ENCODE measurements at regions not wholly inside any gene's neighbourhood (a gene's known extent, or its start where the extent isn't known, plus 50 kb on each side); places are given as distances from the start of the nearest gene placed in this dataset.

GRCh38 chr16:6363396-6363795 lies 969.2 kb upstream of the RBFOX1 start:
- Histone ChIP-seq H3K9me3 (ENCODE audit: control insufficient read depth in 1 of 2, low read length in 2 of 2) (no peaks in the 10 kb centered on the region), H3K36me3 (ENCODE audit: control insufficient read depth in 1 of 2, insufficient read depth in 2 of 2, low read length in 2 of 2) (no peaks in the 10 kb centered on the region), H3K27ac (ENCODE audit: low read depth, low read length) (no peak overlapping the region), H3K4me3 (ENCODE audit: low read depth in 1 of 2, low read length in 2 of 2) (no peak overlapping the region), H3K27me3 (ENCODE audit: control insufficient read depth in 1 of 2, insufficient read depth in 2 of 2, low read length in 2 of 2) (no peaks in the 10 kb centered on the region), H3K9ac (ENCODE audit: low read depth in 1 of 2, low read length in 2 of 2) (no peak overlapping the region), H3K4me1 (ENCODE audit: control insufficient read depth in 1 of 2, insufficient read depth in 2 of 2, low read length in 2 of 2) (no peaks in the 10 kb centered on the region)

GRCh38 chr16:6362321-6362720 lies 970.3 kb upstream of the RBFOX1 start:
- H3K4me3 ChIP-seq (ENCODE audit: low read depth in 1 of 2, low read length in 2 of 2): no peak overlapping the region
- no peaks in the 10 kb centered on the region for H3K4me1 ChIP-seq (ENCODE audit: control insufficient read depth in 1 of 2, insufficient read depth in 2 of 2, low read length in 2 of 2)
- H3K27me3 ChIP-seq (ENCODE audit: control insufficient read depth in 1 of 2, insufficient read depth in 2 of 2, low read length in 2 of 2): no peaks in the 10 kb centered on the region
- no peak overlapping the region for H3K9ac ChIP-seq (ENCODE audit: low read depth in 1 of 2, low read length in 2 of 2)
- no peak overlapping the region for H3K27ac ChIP-seq (ENCODE audit: low read depth, low read length)
- H3K36me3 ChIP-seq (ENCODE audit: control insufficient read depth in 1 of 2, insufficient read depth in 2 of 2, low read length in 2 of 2): no peaks in the 10 kb centered on the region
- H3K9me3 ChIP-seq (ENCODE audit: control insufficient read depth in 1 of 2, low read length in 2 of 2): no peaks in the 10 kb centered on the region

- Histone ChIP-seq H3K4me3 (ENCODE audit: low read depth in 1 of 2, low read length in 2 of 2) (no peak overlapping the region), H3K4me1 (ENCODE audit: control insufficient read depth in 1 of 2, insufficient read depth in 2 of 2, low read length in 2 of 2) (no peaks in the 10 kb centered on the region), H3K9ac (ENCODE audit: low read depth in 1 of 2, low read length in 2 of 2) (no peak overlapping the region), H3K27me3 (ENCODE audit: control insufficient read depth in 1 of 2, insufficient read depth in 2 of 2, low read length in 2 of 2) (no peaks in the 10 kb centered on the region), H3K27ac (ENCODE audit: low read depth, low read length) (no peak overlapping the region), H3K9me3 (ENCODE audit: control insufficient read depth in 1 of 2, low read length in 2 of 2) (no peaks in the 10 kb centered on the region), H3K36me3 (ENCODE audit: control insufficient read depth in 1 of 2, insufficient read depth in 2 of 2, low read length in 2 of 2) (no peaks in the 10 kb centered on the region)
Measured at GRCh38 chr16:6360641-6361040, 972.0 kb upstream of the RBFOX1 start.

- H3K27ac ChIP-seq (ENCODE audit: low read depth, low read length): no peak overlapping the region
- H3K4me3 ChIP-seq (ENCODE audit: low read depth in 1 of 2, low read length in 2 of 2): no peak overlapping the region
- no peaks in the 10 kb centered on the region for H3K9me3 ChIP-seq (ENCODE audit: control insufficient read depth in 1 of 2, low read length in 2 of 2)
- H3K27me3 ChIP-seq (ENCODE audit: control insufficient read depth in 1 of 2, insufficient read depth in 2 of 2, low read length in 2 of 2): no peaks in the 10 kb centered on the region
- H3K9ac ChIP-seq (ENCODE audit: low read depth in 1 of 2, low read length in 2 of 2): no peak overlapping the region
- no peaks in the 10 kb centered on the region for H3K36me3 ChIP-seq (ENCODE audit: control insufficient read depth in 1 of 2, insufficient read depth in 2 of 2, low read length in 2 of 2)
- no peaks in the 10 kb centered on the region for H3K4me1 ChIP-seq (ENCODE audit: control insufficient read depth in 1 of 2, insufficient read depth in 2 of 2, low read length in 2 of 2)
Measured at GRCh38 chr16:6356911-6357310, 975.7 kb upstream of the RBFOX1 start.

- no peaks in the 10 kb centered on the region for H3K36me3 ChIP-seq (ENCODE audit: control insufficient read depth in 1 of 2, insufficient read depth in 2 of 2, low read length in 2 of 2)
- H3K27ac ChIP-seq (ENCODE audit: low read depth, low read length): no peak overlapping the region
- H3K9me3 ChIP-seq (ENCODE audit: control insufficient read depth in 1 of 2, low read length in 2 of 2): no peaks in the 10 kb centered on the region
- H3K9ac ChIP-seq (ENCODE audit: low read depth in 1 of 2, low read length in 2 of 2): no peak overlapping the region
- H3K4me3 ChIP-seq (ENCODE audit: low read depth in 1 of 2, low read length in 2 of 2): no peak overlapping the region
- H3K4me1 ChIP-seq (ENCODE audit: control insufficient read depth in 1 of 2, insufficient read depth in 2 of 2, low read length in 2 of 2): no peaks in the 10 kb centered on the region
- H3K27me3 ChIP-seq (ENCODE audit: control insufficient read depth in 1 of 2, insufficient read depth in 2 of 2, low read length in 2 of 2): no peaks in the 10 kb centered on the region
Measured at GRCh38 chr16:6349725-6350124, 982.9 kb upstream of the RBFOX1 start.

GRCh38 chr16:6345090-6345489 lies 987.6 kb upstream of the RBFOX1 start:
- Histone ChIP-seq H3K4me1 (ENCODE audit: control insufficient read depth in 1 of 2, insufficient read depth in 2 of 2, low read length in 2 of 2) (no peaks in the 10 kb centered on the region), H3K9me3 (ENCODE audit: control insufficient read depth in 1 of 2, low read length in 2 of 2) (peaks cover 0 to 6% of the 10 kb centered on the region in 2 donors), H3K27me3 (ENCODE audit: control insufficient read depth in 1 of 2, insufficient read depth in 2 of 2, low read length in 2 of 2) (no peaks in the 10 kb centered on the region), H3K27ac (ENCODE audit: low read depth, low read length) (no peak overlapping the region), H3K9ac (ENCODE audit: low read depth in 1 of 2, low read length in 2 of 2) (no peak overlapping the region), H3K4me3 (ENCODE audit: low read depth in 1 of 2, low read length in 2 of 2) (no peak overlapping the region), H3K36me3 (ENCODE audit: control insufficient read depth in 1 of 2, insufficient read depth in 2 of 2, low read length in 2 of 2) (no peaks in the 10 kb centered on the region)

- Histone ChIP-seq H3K4me1 (ENCODE audit: control insufficient read depth in 1 of 2, insufficient read depth in 2 of 2, low read length in 2 of 2) (no peaks in the 10 kb centered on the region), H3K4me3 (ENCODE audit: low read depth in 1 of 2, low read length in 2 of 2) (no peak overlapping the region), H3K36me3 (ENCODE audit: control insufficient read depth in 1 of 2, insufficient read depth in 2 of 2, low read length in 2 of 2) (no peaks in the 10 kb centered on the region), H3K9me3 (ENCODE audit: control insufficient read depth in 1 of 2, low read length in 2 of 2) (peaks cover 0 to 6% of the 10 kb centered on the region in 2 donors), H3K27ac (ENCODE audit: low read depth, low read length) (no peak overlapping the region), H3K27me3 (ENCODE audit: control insufficient read depth in 1 of 2, insufficient read depth in 2 of 2, low read length in 2 of 2) (no peaks in the 10 kb centered on the region), H3K9ac (ENCODE audit: low read depth in 1 of 2, low read length in 2 of 2) (no peak overlapping the region)
Measured at GRCh38 chr16:6343157-6343556, 989.5 kb upstream of the RBFOX1 start.

- Histone ChIP-seq H3K27me3 (ENCODE audit: control insufficient read depth in 1 of 2, insufficient read depth in 2 of 2, low read length in 2 of 2) (no peaks in the 10 kb centered on the region), H3K27ac (ENCODE audit: low read depth, low read length) (no peak overlapping the region), H3K9me3 (ENCODE audit: control insufficient read depth in 1 of 2, low read length in 2 of 2) (peaks cover 0 to 6% of the 10 kb centered on the region in 2 donors), H3K4me3 (ENCODE audit: low read depth in 1 of 2, low read length in 2 of 2) (no peak overlapping the region), H3K9ac (ENCODE audit: low read depth in 1 of 2, low read length in 2 of 2) (no peak overlapping the region), H3K36me3 (ENCODE audit: control insufficient read depth in 1 of 2, insufficient read depth in 2 of 2, low read length in 2 of 2) (no peaks in the 10 kb centered on the region), H3K4me1 (ENCODE audit: control insufficient read depth in 1 of 2, insufficient read depth in 2 of 2, low read length in 2 of 2) (no peaks in the 10 kb centered on the region)
Measured at GRCh38 chr16:6341981-6342380, 990.7 kb upstream of the RBFOX1 start.

GRCh38 chr16:6335072-6335471 lies 997.6 kb upstream of the RBFOX1 start:
- Histone ChIP-seq H3K36me3 (ENCODE audit: control insufficient read depth in 1 of 2, insufficient read depth in 2 of 2, low read length in 2 of 2) (no peaks in the 10 kb centered on the region), H3K4me1 (ENCODE audit: control insufficient read depth in 1 of 2, insufficient read depth in 2 of 2, low read length in 2 of 2) (no peaks in the 10 kb centered on the region), H3K27me3 (ENCODE audit: control insufficient read depth in 1 of 2, insufficient read depth in 2 of 2, low read length in 2 of 2) (no peaks in the 10 kb centered on the region), H3K9ac (ENCODE audit: low read depth in 1 of 2, low read length in 2 of 2) (no peak overlapping the region), H3K9me3 (ENCODE audit: control insufficient read depth in 1 of 2, low read length in 2 of 2) (no peaks in the 10 kb centered on the region), H3K4me3 (ENCODE audit: low read depth in 1 of 2, low read length in 2 of 2) (no peak overlapping the region), H3K27ac (ENCODE audit: low read depth, low read length) (no peak overlapping the region)

- Histone ChIP-seq H3K36me3 (ENCODE audit: control insufficient read depth in 1 of 2, insufficient read depth in 2 of 2, low read length in 2 of 2) (no peaks in the 10 kb centered on the region), H3K4me3 (ENCODE audit: low read depth in 1 of 2, low read length in 2 of 2) (no peak overlapping the region), H3K27ac (ENCODE audit: low read depth, low read length) (no peak overlapping the region), H3K27me3 (ENCODE audit: control insufficient read depth in 1 of 2, insufficient read depth in 2 of 2, low read length in 2 of 2) (no peaks in the 10 kb centered on the region), H3K4me1 (ENCODE audit: control insufficient read depth in 1 of 2, insufficient read depth in 2 of 2, low read length in 2 of 2) (no peaks in the 10 kb centered on the region), H3K9me3 (ENCODE audit: control insufficient read depth in 1 of 2, low read length in 2 of 2) (no peaks in the 10 kb centered on the region), H3K9ac (ENCODE audit: low read depth in 1 of 2, low read length in 2 of 2) (no peak overlapping the region)
Measured at GRCh38 chr16:6331770-6332169, 1000.9 kb upstream of the RBFOX1 start.

- H3K36me3 ChIP-seq (ENCODE audit: control insufficient read depth in 1 of 2, insufficient read depth in 2 of 2, low read length in 2 of 2): no peaks in the 10 kb centered on the region
- H3K9ac ChIP-seq (ENCODE audit: low read depth in 1 of 2, low read length in 2 of 2): no peak overlapping the region
- H3K4me3 ChIP-seq (ENCODE audit: low read depth in 1 of 2, low read length in 2 of 2): no peak overlapping the region
- no peak overlapping the region for H3K27ac ChIP-seq (ENCODE audit: low read depth, low read length)
- H3K9me3 ChIP-seq (ENCODE audit: control insufficient read depth in 1 of 2, low read length in 2 of 2): no peaks in the 10 kb centered on the region
- no peaks in the 10 kb centered on the region for H3K4me1 ChIP-seq (ENCODE audit: control insufficient read depth in 1 of 2, insufficient read depth in 2 of 2, low read length in 2 of 2)
- no peaks in the 10 kb centered on the region for H3K27me3 ChIP-seq (ENCODE audit: control insufficient read depth in 1 of 2, insufficient read depth in 2 of 2, low read length in 2 of 2)
Measured at GRCh38 chr16:6317934-6318333, 1014.7 kb upstream of the RBFOX1 start.
